ENCODE measurements at regions not wholly inside any gene's neighbourhood (a gene's known extent, or its start where the extent isn't known, plus 50 kb on each side); places are given as distances from the start of the nearest gene placed in this dataset.

DNA sequence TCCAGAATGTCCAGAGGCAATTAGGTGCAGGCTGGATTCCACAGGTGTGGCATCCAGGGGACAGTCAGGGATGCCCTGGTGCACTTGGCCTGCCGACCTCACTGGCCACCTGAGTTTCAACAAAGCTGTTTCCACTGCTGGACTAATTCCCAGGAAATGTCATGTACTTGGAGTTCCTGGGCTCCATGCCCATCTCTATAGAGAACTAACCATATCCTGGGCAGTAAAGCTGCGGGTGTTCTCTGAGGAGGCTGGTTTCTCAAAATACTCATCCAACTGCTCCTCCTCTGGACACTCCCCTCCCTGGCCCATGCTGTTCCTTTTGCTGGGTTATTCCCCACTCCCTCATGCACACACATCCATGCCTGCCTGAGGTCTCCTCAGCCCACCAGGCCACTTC, 161.9 kb upstream of the SKOR2 start:
- Histone ChIP-seq H4K20me1 (ENCODE audit: insufficient read depth, low read length) (no peaks in the 10 kb centered on the region), H3K9ac (ENCODE audit: low read length) (no peak overlapping the region), H2AFZ (ENCODE audit: low read length) (no peak overlapping the region), H3K4me3 (ENCODE audit: low read depth, low read length, poor library complexity, severe bottlenecking) (no peak overlapping the region), H3K9me3 (ENCODE audit: low read length) (no peaks in the 10 kb centered on the region), H3K36me3 (ENCODE audit: insufficient read depth, low read length) (no peaks in the 10 kb centered on the region), H3K79me2 (ENCODE audit: insufficient read depth, low read length) (no peaks in the 10 kb centered on the region), H3F3A (ENCODE audit: insufficient read depth, low read length) (no peaks in the 10 kb centered on the region), H3K4me1 (ENCODE audit: insufficient read depth, low read length, severe bottlenecking) (no peaks in the 10 kb centered on the region), H3K9me2 (ENCODE audit: low read depth, low read length) (no peaks in the 10 kb centered on the region), H3K27me3 (ENCODE audit: insufficient read depth, low read length) (no peaks in the 10 kb centered on the region; the same call in 1 of the 2 replicates), H3K27ac (ENCODE audit: low read depth, low read length, poor library complexity, severe bottlenecking) (no peak overlapping the region), H3K4me2 (ENCODE audit: low read length) (no peak overlapping the region)
- TF ChIP-seq, protein P1, sequence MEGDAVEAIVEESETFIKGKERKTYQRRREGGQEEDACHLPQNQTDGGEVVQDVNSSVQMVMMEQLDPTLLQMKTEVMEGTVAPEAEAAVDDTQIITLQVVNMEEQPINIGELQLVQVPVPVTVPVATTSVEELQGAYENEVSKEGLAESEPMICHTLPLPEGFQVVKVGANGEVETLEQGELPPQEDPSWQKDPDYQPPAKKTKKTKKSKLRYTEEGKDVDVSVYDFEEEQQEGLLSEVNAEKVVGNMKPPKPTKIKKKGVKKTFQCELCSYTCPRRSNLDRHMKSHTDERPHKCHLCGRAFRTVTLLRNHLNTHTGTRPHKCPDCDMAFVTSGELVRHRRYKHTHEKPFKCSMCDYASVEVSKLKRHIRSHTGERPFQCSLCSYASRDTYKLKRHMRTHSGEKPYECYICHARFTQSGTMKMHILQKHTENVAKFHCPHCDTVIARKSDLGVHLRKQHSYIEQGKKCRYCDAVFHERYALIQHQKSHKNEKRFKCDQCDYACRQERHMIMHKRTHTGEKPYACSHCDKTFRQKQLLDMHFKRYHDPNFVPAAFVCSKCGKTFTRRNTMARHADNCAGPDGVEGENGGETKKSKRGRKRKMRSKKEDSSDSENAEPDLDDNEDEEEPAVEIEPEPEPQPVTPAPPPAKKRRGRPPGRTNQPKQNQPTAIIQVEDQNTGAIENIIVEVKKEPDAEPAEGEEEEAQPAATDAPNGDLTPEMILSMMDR (IDR thresholded peaks at IDR 0.05; ENCODE audit: low read length): no peak
- no peak for TF ChIP-seq EZH2 (IDR thresholded peaks at IDR 0.05; ENCODE audit: borderline replicate concordance, low read length)

DNA sequence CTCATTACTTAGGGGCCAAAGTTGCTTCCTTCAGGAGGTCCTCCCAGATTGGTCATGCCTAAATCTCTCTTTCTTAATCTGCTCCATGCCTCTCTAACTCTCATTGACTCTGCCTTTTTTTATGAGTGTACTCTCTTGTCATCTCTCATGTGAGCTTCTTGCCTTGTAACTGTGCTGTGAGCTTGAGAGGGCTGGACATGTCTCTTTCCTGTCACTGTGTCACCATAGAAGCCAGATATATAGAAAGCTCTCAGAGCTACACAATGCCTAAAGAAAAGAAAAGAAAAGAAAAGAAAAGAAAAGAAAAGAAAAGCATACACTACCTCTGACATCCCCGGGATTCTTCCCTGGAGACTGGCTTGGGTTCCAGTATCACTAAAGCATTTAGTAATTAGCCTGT, 161.5 kb upstream of the SKOR2 start:
- no peak overlapping the region for H3K4me3 ChIP-seq (ENCODE audit: low read depth, low read length, poor library complexity, severe bottlenecking)
- TF ChIP-seq, protein P1 (IDR thresholded peaks at IDR 0.05; ENCODE audit: low read length): no peak
- no peak for TF ChIP-seq EZH2 (IDR thresholded peaks at IDR 0.05; ENCODE audit: borderline replicate concordance, low read length)
- no peaks in the 10 kb centered on the region for H3K36me3 ChIP-seq (ENCODE audit: insufficient read depth, low read length)
- no peaks in the 10 kb centered on the region for H3K4me1 ChIP-seq (ENCODE audit: insufficient read depth, low read length, severe bottlenecking)
- no peak overlapping the region for H3K4me2 ChIP-seq (ENCODE audit: low read length)
- no peak overlapping the region for H3K9ac ChIP-seq (ENCODE audit: low read length)
- H2AFZ ChIP-seq (ENCODE audit: low read length): no peak overlapping the region
- no peak overlapping the region for H3K27ac ChIP-seq (ENCODE audit: low read depth, low read length, poor library complexity, severe bottlenecking)
- H4K20me1 ChIP-seq (ENCODE audit: insufficient read depth, low read length): no peaks in the 10 kb centered on the region
- H3F3A ChIP-seq (ENCODE audit: insufficient read depth, low read length): no peaks in the 10 kb centered on the region
- H3K27me3 ChIP-seq (ENCODE audit: insufficient read depth, low read length): no peaks in the 10 kb centered on the region; the same call in 1 of the 2 replicates
- H3K9me3 ChIP-seq (ENCODE audit: low read length): no peaks in the 10 kb centered on the region
- no peaks in the 10 kb centered on the region for H3K9me2 ChIP-seq (ENCODE audit: low read depth, low read length)
- H3K79me2 ChIP-seq (ENCODE audit: insufficient read depth, low read length): no peaks in the 10 kb centered on the region

GRCh38 chr18:47411159-47411558, 159.7 kb upstream of the SKOR2 start:
- TF ChIP-seq, protein P1 (IDR thresholded peaks at IDR 0.05; ENCODE audit: low read length): no peak
- no peak for TF ChIP-seq EZH2 (IDR thresholded peaks at IDR 0.05; ENCODE audit: borderline replicate concordance, low read length)
- H3K27ac ChIP-seq (ENCODE audit: low read depth, low read length, poor library complexity, severe bottlenecking): no peak overlapping the region
- H3K4me1 ChIP-seq (ENCODE audit: insufficient read depth, low read length, severe bottlenecking): no peaks in the 10 kb centered on the region

More at GRCh38 chr18:47411159-47411558, 159.7 kb upstream of the SKOR2 start:
- H4K20me1 ChIP-seq (ENCODE audit: insufficient read depth, low read length): no peaks in the 10 kb centered on the region
- no peaks in the 10 kb centered on the region for H3K27me3 ChIP-seq (ENCODE audit: insufficient read depth, low read length)
- no peak overlapping the region for H2AFZ ChIP-seq (ENCODE audit: low read length)
- H3F3A ChIP-seq (ENCODE audit: insufficient read depth, low read length): no peaks in the 10 kb centered on the region
- H3K9me3 ChIP-seq (ENCODE audit: low read length): no peaks in the 10 kb centered on the region
- no peaks in the 10 kb centered on the region for H3K9me2 ChIP-seq (ENCODE audit: low read depth, low read length)
- no peak overlapping the region for H3K4me2 ChIP-seq (ENCODE audit: low read length)
- H3K4me3 ChIP-seq (ENCODE audit: low read depth, low read length, poor library complexity, severe bottlenecking): no peak overlapping the region
- no peaks in the 10 kb centered on the region for H3K79me2 ChIP-seq (ENCODE audit: insufficient read depth, low read length)
- no peak overlapping the region for H3K9ac ChIP-seq (ENCODE audit: low read length)
- H3K36me3 ChIP-seq (ENCODE audit: insufficient read depth, low read length): no peaks in the 10 kb centered on the region

All from OCI-LY1 (cell line).